Esophagus squamous epithelium (tissue), 4 donors: ENCODE measurements at regions not wholly inside any gene's neighbourhood (a gene's known extent, or its start where the extent isn't known, plus 50 kb on each side); places are given as distances from the start of the nearest gene placed in this dataset.
"Not testable (repeated sequence)": the region's sequence is repeated elsewhere in the genome, so short reads cannot be mapped to it uniquely, and the experiment has no call there.

Source experiments
- POLR2A ChIP-seq, 4 donors: fragments of 450-650 bp; IDR thresholded peaks; one replicate each; pipeline ENCODE4 v1.6.1; 2017; ENCODE audit warnings: antibody characterized with exemption in 4 of 4, mild to moderate bottlenecking in 4 of 4, moderate library complexity in 3 of 4
- TF ChIP-seq, protein P1 (sequence below), 6 experiments: fragments of 450-650 bp in 4 of 6; fragments of 200-600 bp in 2 of 6; sonication (generic) in 2 of 6; IDR thresholded peaks; one replicate each; pipeline ENCODE4 v1.5.1; 2016 to 2019; ENCODE audit warnings: antibody characterized with exemption in 6 of 6, mild to moderate bottlenecking in 4 of 6, moderate library complexity in 4 of 6

GRCh38 chr16:33770478-33770877 lies 311.1 kb downstream of the TP53TG3F start:
- TF ChIP-seq, protein P1, sequence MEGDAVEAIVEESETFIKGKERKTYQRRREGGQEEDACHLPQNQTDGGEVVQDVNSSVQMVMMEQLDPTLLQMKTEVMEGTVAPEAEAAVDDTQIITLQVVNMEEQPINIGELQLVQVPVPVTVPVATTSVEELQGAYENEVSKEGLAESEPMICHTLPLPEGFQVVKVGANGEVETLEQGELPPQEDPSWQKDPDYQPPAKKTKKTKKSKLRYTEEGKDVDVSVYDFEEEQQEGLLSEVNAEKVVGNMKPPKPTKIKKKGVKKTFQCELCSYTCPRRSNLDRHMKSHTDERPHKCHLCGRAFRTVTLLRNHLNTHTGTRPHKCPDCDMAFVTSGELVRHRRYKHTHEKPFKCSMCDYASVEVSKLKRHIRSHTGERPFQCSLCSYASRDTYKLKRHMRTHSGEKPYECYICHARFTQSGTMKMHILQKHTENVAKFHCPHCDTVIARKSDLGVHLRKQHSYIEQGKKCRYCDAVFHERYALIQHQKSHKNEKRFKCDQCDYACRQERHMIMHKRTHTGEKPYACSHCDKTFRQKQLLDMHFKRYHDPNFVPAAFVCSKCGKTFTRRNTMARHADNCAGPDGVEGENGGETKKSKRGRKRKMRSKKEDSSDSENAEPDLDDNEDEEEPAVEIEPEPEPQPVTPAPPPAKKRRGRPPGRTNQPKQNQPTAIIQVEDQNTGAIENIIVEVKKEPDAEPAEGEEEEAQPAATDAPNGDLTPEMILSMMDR (IDR thresholded peaks at IDR 0.05) = not testable (repeated sequence)
- TF ChIP-seq POLR2A (IDR thresholded peaks at IDR 0.05) = not testable (repeated sequence)
